ENCODE measurements at regions not wholly inside any gene's neighbourhood (a gene's known extent, or its start where the extent isn't known, plus 50 kb on each side); places are given as distances from the start of the nearest gene placed in this dataset.
"Not testable (repeated sequence)": the region's sequence is repeated elsewhere in the genome, so short reads cannot be mapped to it uniquely, and the experiment has no call there.

DNA sequence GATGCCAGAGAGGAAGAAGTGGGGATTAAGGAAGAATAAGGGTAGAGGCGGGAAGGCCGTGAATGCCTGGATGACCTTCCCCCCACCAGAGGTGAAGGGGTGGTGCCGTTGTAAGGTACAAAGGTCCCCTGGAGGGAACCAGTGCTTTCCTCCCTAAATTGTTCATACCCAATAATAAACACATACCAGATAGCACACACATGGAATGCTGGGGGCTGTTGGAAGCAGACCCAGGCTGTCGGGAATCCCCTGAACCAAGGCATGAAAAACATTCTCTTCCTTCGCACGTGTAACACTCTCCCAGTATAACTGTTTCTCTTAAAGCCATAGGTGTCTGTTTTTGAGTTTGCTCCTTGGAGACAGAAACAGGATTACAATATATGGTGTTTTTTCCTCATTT is 107.1 kb upstream of the CTAGE1 start:
- intact Hi-C loops (cut with DNase I), result no loop called here
- H3K36me3 ChIP-seq, result no peaks in the 10 kb centered on the region
- H3K4me3 ChIP-seq (replicated peaks in 1 of 3), result no peak overlapping the region
- H3K27ac ChIP-seq, result no peak overlapping the region
- H3K4me1 ChIP-seq, result no peaks in the 10 kb centered on the region
- no peaks in the 10 kb centered on the region for H3K27me3 ChIP-seq
- TF ChIP-seq POLR2A (IDR thresholded peaks at IDR 0.05), result no peak
- TF ChIP-seq, protein P1, sequence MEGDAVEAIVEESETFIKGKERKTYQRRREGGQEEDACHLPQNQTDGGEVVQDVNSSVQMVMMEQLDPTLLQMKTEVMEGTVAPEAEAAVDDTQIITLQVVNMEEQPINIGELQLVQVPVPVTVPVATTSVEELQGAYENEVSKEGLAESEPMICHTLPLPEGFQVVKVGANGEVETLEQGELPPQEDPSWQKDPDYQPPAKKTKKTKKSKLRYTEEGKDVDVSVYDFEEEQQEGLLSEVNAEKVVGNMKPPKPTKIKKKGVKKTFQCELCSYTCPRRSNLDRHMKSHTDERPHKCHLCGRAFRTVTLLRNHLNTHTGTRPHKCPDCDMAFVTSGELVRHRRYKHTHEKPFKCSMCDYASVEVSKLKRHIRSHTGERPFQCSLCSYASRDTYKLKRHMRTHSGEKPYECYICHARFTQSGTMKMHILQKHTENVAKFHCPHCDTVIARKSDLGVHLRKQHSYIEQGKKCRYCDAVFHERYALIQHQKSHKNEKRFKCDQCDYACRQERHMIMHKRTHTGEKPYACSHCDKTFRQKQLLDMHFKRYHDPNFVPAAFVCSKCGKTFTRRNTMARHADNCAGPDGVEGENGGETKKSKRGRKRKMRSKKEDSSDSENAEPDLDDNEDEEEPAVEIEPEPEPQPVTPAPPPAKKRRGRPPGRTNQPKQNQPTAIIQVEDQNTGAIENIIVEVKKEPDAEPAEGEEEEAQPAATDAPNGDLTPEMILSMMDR (IDR thresholded peaks at IDR 0.05), result no peak
- H3K9me3 ChIP-seq, result no peaks in the 10 kb centered on the region
- 58 to 61% methylated on average over 6 of the region's 6 CpGs for WGBS, 2 donors
- DNase-seq, result no peak

DNA sequence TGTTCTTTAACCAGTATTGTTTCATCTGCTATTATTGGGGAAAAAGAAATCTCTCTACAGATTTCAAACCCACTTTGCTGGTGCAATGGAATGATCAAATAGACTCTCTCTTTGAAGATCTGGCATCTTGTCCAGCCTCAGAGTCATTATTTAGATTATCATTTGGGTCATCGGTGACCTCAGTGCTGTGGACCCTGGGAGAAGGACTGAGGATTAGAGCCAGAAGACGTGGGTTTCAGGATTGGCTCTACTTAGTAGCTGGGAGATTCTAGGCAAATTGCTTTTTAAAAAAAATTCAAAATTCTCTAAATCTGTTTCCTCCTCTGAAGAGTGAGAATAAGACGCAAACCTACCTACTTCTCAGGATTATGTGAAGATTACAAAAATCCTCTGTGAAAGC is 107.6 kb upstream of the CTAGE1 start:
- no peak overlapping the region for H3K27ac ChIP-seq
- H3K4me3 ChIP-seq (replicated peaks in 1 of 3), result no peak overlapping the region
- 71 to 92% methylated on average over 3 of the region's 3 CpGs for WGBS, 2 donors
- no peaks in the 10 kb centered on the region for H3K9me3 ChIP-seq
- H3K27me3 ChIP-seq, result no peaks in the 10 kb centered on the region
- no peak for DNase-seq
- no peaks in the 10 kb centered on the region for H3K4me1 ChIP-seq
- TF ChIP-seq, protein P1 (IDR thresholded peaks at IDR 0.05), result no peak
- TF ChIP-seq POLR2A (IDR thresholded peaks at IDR 0.05), result no peak
- intact Hi-C loops (cut with DNase I), result no loop called here
- H3K36me3 ChIP-seq, result no peaks in the 10 kb centered on the region

DNA sequence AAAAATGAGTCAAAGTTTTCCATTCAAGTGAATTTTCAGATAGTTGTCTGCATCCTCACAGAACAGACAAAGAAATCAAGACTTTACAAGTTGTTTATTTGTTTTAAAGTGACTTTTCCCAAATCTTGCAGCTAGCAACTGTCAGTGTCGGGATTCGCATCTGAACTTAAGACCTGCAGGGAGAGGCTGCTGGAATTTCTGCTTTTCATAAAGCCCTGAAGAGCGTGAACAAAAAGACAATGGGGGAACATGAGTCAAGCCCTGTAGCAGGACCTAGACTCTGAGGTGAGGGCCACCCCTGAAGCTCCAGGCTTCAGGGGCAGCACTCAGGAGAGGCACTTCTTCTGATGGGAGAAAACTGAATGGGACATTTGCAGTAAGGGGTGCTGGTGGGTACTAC is 108.2 kb upstream of the CTAGE1 start:
- no peaks in the 10 kb centered on the region for H3K27me3 ChIP-seq
- no peaks in the 10 kb centered on the region for H3K9me3 ChIP-seq
- no peak for TF ChIP-seq POLR2A (IDR thresholded peaks at IDR 0.05)
- TF ChIP-seq, protein P1 (IDR thresholded peaks at IDR 0.05), result no peak
- H3K4me1 ChIP-seq, result no peaks in the 10 kb centered on the region
- H3K27ac ChIP-seq, result no peak overlapping the region
- no peaks in the 10 kb centered on the region for H3K36me3 ChIP-seq
- no peak for DNase-seq
- whole genome bisulfite sequencing, 2 donors, result 92 to 94% methylated on average over 3 of the region's 3 CpGs
- intact Hi-C loops (cut with DNase I), result no loop called here
- H3K4me3 ChIP-seq (replicated peaks in 1 of 3), result no peak overlapping the region

DNA sequence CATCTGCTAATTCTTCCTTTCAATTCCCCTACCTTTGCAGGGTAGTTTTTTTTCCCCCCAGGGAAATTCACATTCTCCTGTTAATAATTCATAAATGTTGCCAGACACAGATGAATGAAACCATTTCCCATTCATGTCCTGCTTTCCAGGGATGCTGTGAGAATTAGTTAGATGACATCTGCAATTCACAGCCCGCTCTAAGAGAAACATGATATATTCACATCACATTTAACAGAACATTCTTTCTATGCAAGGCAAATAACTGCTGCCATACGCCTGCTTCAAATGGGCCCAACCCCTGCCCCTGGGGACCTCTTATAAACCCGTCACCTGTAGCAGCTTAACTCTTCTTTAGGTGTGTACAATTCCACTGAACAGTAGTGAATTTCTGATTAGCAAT is 110.6 kb upstream of the CTAGE1 start:
- Histone ChIP-seq H3K27me3 (no peaks in the 10 kb centered on the region), H3K36me3 (no peaks in the 10 kb centered on the region), H3K27ac (no peak overlapping the region), H3K4me1 (no peaks in the 10 kb centered on the region), H3K9me3 (no peaks in the 10 kb centered on the region), H3K4me3 (replicated peaks in 1 of 3) (no peak overlapping the region)
- no peak for DNase-seq
- WGBS, 2 donors, result 85 to 93% methylated on average over 3 of the region's 3 CpGs
- TF ChIP-seq, protein P1 (IDR thresholded peaks at IDR 0.05), result no peak
- TF ChIP-seq POLR2A (IDR thresholded peaks at IDR 0.05), result no peak
- intact Hi-C loops (cut with DNase I), result no loop called here

DNA sequence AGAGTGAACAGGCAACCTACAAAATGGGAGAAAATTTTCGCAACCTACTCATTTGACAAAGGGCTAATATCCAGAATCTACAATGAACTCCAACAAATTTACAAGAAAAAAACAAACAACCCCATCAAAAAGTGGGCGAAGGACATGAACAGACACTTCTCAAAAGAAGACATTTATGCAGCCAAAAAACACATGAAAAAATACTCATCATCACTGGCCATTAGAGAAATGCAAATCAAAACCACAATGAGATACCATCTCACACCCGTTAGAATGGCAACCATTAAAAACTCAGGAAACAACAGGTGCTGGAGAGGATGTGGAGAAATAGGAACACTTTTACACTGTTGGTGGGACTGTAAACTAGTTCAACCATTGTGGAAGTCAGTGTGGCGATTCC is 117.0 kb upstream of the CTAGE1 start:
- H3K9me3 ChIP-seq; intact Hi-C loops (cut with DNase I); H3K4me3 ChIP-seq (replicated peaks in 1 of 3); DNase-seq; H3K27me3 ChIP-seq; H3K36me3 ChIP-seq; H3K27ac ChIP-seq; H3K4me1 ChIP-seq: not testable (repeated sequence)
- WGBS, 2 donors, result 92 to 96% methylated on average over 3 of the region's 4 CpGs

DNA sequence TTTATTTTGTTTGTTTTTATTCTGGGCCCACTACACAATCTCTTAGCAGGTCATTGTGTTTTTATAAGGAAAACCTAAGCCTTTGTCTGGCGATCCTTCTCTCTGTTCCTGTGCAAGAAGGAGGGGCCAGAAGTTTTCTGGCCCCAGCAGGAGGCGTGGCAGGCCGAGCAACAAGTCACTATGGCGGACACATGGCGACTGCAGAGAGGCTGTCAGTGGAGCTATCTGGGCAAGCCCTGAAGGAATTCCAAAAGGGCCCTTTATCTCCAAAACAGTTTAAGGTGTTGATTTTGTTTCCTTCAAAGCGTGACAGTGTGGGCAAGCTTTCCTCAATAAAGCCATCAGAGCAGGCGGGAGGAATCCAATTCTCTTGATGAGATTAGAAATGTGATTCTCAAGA is 118.8 kb upstream of the CTAGE1 start:
- no peaks in the 10 kb centered on the region for H3K36me3 ChIP-seq
- WGBS, 2 donors, result 84 to 92% methylated on average over 7 of the region's 7 CpGs
- H3K4me3 ChIP-seq (replicated peaks in 1 of 3), result no peak overlapping the region
- no peak for DNase-seq
- TF ChIP-seq, protein P1 (IDR thresholded peaks at IDR 0.05), result no peak
- TF ChIP-seq POLR2A (IDR thresholded peaks at IDR 0.05), result no peak
- no peaks in the 10 kb centered on the region for H3K27me3 ChIP-seq
- H3K27ac ChIP-seq, result no peak overlapping the region
- H3K4me1 ChIP-seq, result peaks cover 1 to 6% of the 10 kb centered on the region in 2 donors
- H3K9me3 ChIP-seq, result no peaks in the 10 kb centered on the region
- intact Hi-C loops (cut with DNase I), result no loop called here
